Motor neuron (in vitro differentiated cells): ENCODE measurements at regions not wholly inside any gene's neighbourhood (a gene's known extent, or its start where the extent isn't known, plus 50 kb on each side); places are given as distances from the start of the nearest gene placed in this dataset.

Source experiments
- ATAC-seq, 8 experiments: fragments of 200-7000 bp; cut with Tn5 transposase; replicated peaks in 6 of 8; 2 replicates each; pipeline ENCODE4 v1.8.0; 2021; ENCODE audit warnings: mild to moderate bottlenecking in 8 of 8, moderate library complexity in 8 of 8
- H3K27ac ChIP-seq, 2 donors: fragments of 250-450 bp; sonication (Bioruptor Pico); 2 replicates each; pipeline ENCODE4 v1.9.0; 2021; ENCODE audit warnings: antibody characterized with exemption in 2 of 2, mild to moderate bottlenecking in 2 of 2, moderate library complexity in 1 of 2
- H3K4me1 ChIP-seq, 2 donors: fragments of 250-450 bp; sonication (Bioruptor Pico); replicated peaks in 1 of 2; 2 replicates each; pipeline ENCODE4 v1.6.1; 2021; ENCODE audit warnings: antibody characterized with exemption in 2 of 2, mild to moderate bottlenecking in 2 of 2, moderate library complexity in 1 of 2
- H3K4me3 ChIP-seq, 5 donors: fragments of 250-450 bp; sonication (Bioruptor Pico); 2 replicates each; pipeline ENCODE4 v1.9.0; 2021; ENCODE audit warnings: antibody characterized with exemption in 5 of 5, mild to moderate bottlenecking in 5 of 5, moderate library complexity in 4 of 5
- WGBS, 10 experiments: fragments of 450-650 bp; shearing (Covaris generic); methylation state at CpG; one replicate each; pipeline ENCODE4 v1.0.0; 2022; 5-methylcytosine and 5-hydroxymethylcytosine counted together
- in situ Hi-C, 9 experiments: fragments of 400-800 bp; cut with MboI; loops; one replicate each; pipeline ENCODE4 v1.15.0; 2021; ENCODE audit warnings: low sequenced_read_pairs in 9 of 9, low pct_unique_long_range_greater_than_20kb in 2 of 9; ENCODE audit not compliant: unreplicated experiment in 9 of 9

DNA sequence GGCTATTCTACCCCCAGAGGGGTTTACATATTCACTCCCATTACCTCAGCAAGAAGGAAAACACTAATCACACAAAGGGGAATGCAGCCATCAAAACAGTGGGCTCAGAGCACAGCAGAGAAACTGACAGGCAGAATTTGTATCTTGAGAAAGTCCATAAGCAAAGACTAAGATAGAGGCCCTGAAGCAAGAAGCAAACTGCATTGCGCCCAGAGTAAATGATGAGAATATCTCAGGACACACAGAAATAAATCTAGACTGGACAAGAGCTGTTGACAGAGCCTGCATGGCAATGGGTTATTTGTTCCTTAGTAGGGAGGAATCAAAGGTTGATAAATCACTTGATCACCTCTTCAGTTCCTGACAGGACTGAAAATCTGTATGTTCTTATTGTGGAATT is 440.7 kb upstream of the CELF2 start:
- in situ Hi-C loops = no loop called here
- WGBS, 10 experiments = 40 to 100% (median 73%) methylated on average over 1 of the region's 1 CpG; no CpG with 5 or more reads in 5 of the 10 experiments
- peaks cover 0 to 4% of the 10 kb centered on the region in 2 donors for H3K4me1 ChIP-seq
- no peak overlapping the region for H3K27ac ChIP-seq
- H3K4me3 ChIP-seq = no peak overlapping the region
- ATAC-seq = peak in 5 of 8 experiments; percentile 51 to 93 (median 67)

DNA sequence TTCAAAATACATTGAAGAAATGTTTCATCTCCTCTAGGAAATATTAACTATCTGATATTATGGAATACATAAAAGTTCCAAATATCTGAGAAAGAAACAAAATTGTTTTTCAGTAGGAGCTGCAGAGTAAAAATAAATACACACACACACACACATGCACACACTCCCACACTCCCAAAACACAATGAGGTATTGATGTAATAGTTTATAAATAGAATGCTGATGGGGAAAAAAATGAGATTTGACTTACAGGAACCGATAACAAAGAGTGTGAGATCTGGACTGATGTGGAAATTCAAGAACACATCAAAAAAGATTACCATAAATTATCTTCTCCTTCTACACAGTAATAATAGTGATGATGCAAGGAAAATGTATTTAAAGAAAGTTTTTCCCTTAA is 438.0 kb upstream of the CELF2 start:
- Histone ChIP-seq H3K4me3 (no peak overlapping the region), H3K27ac (no peak overlapping the region), H3K4me1 (peaks cover 0 to 4% of the 10 kb centered on the region in 2 donors)
- ATAC-seq = no peak
- WGBS, 10 experiments = 0 to 100% (median 69%) methylated on average over 1 of the region's 1 CpG; no CpG with 5 or more reads in 2 of the 10 experiments
- in situ Hi-C loops = no loop called here

DNA sequence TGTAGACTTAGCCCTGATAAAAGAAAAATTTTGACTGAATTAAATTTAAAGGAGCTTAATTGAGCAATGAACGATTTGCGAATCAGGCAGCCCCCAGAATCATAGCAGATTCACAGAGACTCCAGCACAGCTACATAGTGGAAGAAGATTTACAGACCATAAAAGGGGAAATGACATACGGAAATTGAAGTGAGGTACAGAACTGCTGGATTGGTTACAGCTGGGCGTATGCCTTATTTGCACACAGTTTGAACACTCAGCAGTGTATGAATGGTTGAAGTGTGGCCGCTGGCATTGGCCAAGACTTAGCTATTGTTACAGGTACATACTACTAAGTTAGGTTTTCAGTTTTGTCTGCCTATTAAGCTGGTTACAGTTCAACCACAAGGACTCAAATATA is 433.5 kb upstream of the CELF2 start:
- no peak overlapping the region for H3K27ac ChIP-seq
- no peaks in the 10 kb centered on the region for H3K4me1 ChIP-seq
- no peak overlapping the region for H3K4me3 ChIP-seq
- in situ Hi-C loops = no loop called here
- WGBS, 10 experiments = 37 to 97% (median 86%) methylated on average over 3 to 5 of the region's 5 CpGs; no CpG with 5 or more reads in 2 of the 10 experiments
- ATAC-seq = no peak

GRCh38 chr10:10587744-10588393 is 429.8 kb upstream of the CELF2 start:
- Histone ChIP-seq H3K4me3 (no peak overlapping the region), H3K27ac (no peak overlapping the region), H3K4me1 (no peaks in the 10 kb centered on the region)
- ATAC-seq = no peak
- in situ Hi-C loops = no loop called here
- 50 to 100% (median 89%) methylated on average over 1 to 4 of the region's 5 CpGs; no CpG with 5 or more reads in 1 of the 10 experiments for WGBS, 10 experiments

GRCh38 chr10:10589540-10590303 is 427.9 kb upstream of the CELF2 start:
- ATAC-seq = peak in 4 of 8 experiments; percentile 24 to 67 (median 41)
- Histone ChIP-seq H3K27ac (no peak overlapping the region), H3K4me3 (no peak overlapping the region), H3K4me1 (no peaks in the 10 kb centered on the region)
- in situ Hi-C loops = no loop called here
- 0 to 94% (median 40%) methylated on average over 1 to 4 of the region's 4 CpGs; no CpG with 5 or more reads in 5 of the 10 experiments for whole genome bisulfite sequencing, 10 experiments

GRCh38 chr10:10591715-10592341 is 425.8 kb upstream of the CELF2 start:
- WGBS, 10 experiments = 24 to 100% (median 69%) methylated on average over 1 to 8 of the region's 8 CpGs
- Histone ChIP-seq H3K4me3 (no peak overlapping the region), H3K4me1 (no peaks in the 10 kb centered on the region), H3K27ac (no peak overlapping the region)
- in situ Hi-C loops = no loop called here
- ATAC-seq = no peak

GRCh38 chr10:10596256-10596655 is 421.4 kb upstream of the CELF2 start:
- 33 to 100% (median 65%) methylated on average over 1 to 2 of the region's 2 CpGs; no CpG with 5 or more reads in 2 of the 10 experiments for WGBS, 10 experiments
- H3K27ac ChIP-seq = no peak overlapping the region

DNA sequence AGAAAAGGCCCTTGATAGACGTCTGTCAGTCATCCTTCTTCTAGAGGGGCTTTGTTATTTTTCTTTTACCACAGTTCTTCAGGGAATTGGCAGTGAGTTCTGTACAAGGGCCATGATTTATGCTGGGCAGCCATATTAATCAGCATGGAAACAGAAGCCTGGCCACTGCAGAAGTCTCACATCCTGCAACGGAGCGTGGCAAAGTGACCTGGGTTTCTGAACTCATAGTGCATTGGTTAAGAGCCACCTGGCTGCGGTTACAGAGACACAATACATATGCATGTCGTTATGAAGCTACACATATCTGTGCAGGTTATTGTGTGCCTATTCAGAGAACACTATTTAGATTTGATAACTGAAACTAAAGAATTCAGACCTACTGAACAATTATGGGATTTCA is 419.4 kb upstream of the CELF2 start:
- Histone ChIP-seq H3K4me1 (no peaks in the 10 kb centered on the region), H3K4me3 (no peak overlapping the region), H3K27ac (no peak overlapping the region)
- WGBS, 10 experiments = 42 to 96% (median 80%) methylated on average over 2 to 5 of the region's 5 CpGs
- in situ Hi-C loops = no loop called here
- peak in 1 of 8 experiments; percentile 38 for ATAC-seq

More at GRCh38 chr10:10596256-10596655, 421.4 kb upstream of the CELF2 start:
- no peak for ATAC-seq
- in situ Hi-C loops = no loop called here
- no peaks in the 10 kb centered on the region for H3K4me1 ChIP-seq
- H3K4me3 ChIP-seq = no peak overlapping the region

GRCh38 chr10:10600004-10600403 is 417.7 kb upstream of the CELF2 start:
- 0 to 100% (median 83%) methylated on average over 1 to 2 of the region's 5 CpGs; no CpG with 5 or more reads in 3 of the 10 experiments for WGBS, 10 experiments
- in situ Hi-C loops = no loop called here
- ATAC-seq = no peak
- Histone ChIP-seq H3K27ac (no peak overlapping the region), H3K4me3 (no peak overlapping the region), H3K4me1 (no peaks in the 10 kb centered on the region)

- no peak overlapping the region for H3K4me3 ChIP-seq
- in situ Hi-C loops = no loop called here
- ATAC-seq = peak in 3 of 8 experiments; percentile 34 to 94 (median 81)
- no peaks in the 10 kb centered on the region for H3K4me1 ChIP-seq
- no peak overlapping the region for H3K27ac ChIP-seq
- 0 to 94% (median 38%) methylated on average over 1 to 9 of the region's 9 CpGs for WGBS, 10 experiments
Observed at GRCh38 chr10:10605551-10606081, 412.1 kb upstream of the CELF2 start.

GRCh38 chr10:10609379-10609955 is 408.2 kb upstream of the CELF2 start:
- Histone ChIP-seq H3K4me1 (no peaks in the 10 kb centered on the region), H3K27ac (no peak overlapping the region), H3K4me3 (no peak overlapping the region)
- ATAC-seq = no peak
- in situ Hi-C loops = no loop called here
- WGBS, 10 experiments = 63 to 100% (median 98%) methylated on average over 1 to 8 of the region's 8 CpGs; no CpG with 5 or more reads in 3 of the 10 experiments

DNA sequence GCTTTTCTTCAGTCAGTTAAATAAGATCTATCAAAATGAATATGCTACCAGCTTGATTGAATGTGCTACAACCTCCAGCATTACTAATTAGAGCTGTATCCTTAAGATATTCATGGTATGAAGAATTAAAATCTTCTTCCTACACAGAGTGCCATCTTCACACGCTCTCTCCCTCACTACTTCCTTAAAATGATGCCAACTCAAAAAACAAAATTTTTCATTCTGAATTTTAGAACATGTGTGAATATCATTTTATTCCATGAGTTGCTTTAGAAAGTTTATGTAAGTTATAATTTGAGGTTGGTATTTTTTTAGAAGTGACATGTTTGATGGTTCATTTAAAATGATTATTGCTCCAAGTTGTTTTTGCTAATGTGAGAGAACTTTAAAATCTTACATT is 407.5 kb upstream of the CELF2 start:
- H3K4me1 ChIP-seq = no peaks in the 10 kb centered on the region
- ATAC-seq = no peak
- no peak overlapping the region for H3K4me3 ChIP-seq
- in situ Hi-C loops = no loop called here
- WGBS, 10 experiments = 14 to 100% (median 73%) methylated on average over 1 of the region's 1 CpG; no CpG with 5 or more reads in 4 of the 10 experiments
- no peak overlapping the region for H3K27ac ChIP-seq

- no peak overlapping the region for H3K4me3 ChIP-seq
- no peak for ATAC-seq
- 19 to 100% (median 84%) methylated on average over 1 to 3 of the region's 3 CpGs; no CpG with 5 or more reads in 2 of the 10 experiments for WGBS, 10 experiments
- H3K4me1 ChIP-seq = peaks cover 0 to under 1% of the 10 kb centered on the region in 2 donors
- in situ Hi-C loops = no loop called here
- H3K27ac ChIP-seq = no peak overlapping the region
Observed at GRCh38 chr10:10612151-10612550, 405.5 kb upstream of the CELF2 start.
